Esophagus squamous epithelium (tissue), 4 donors: ENCODE measurements at regions not wholly inside any gene's neighbourhood (a gene's known extent, or its start where the extent isn't known, plus 50 kb on each side); places are given as distances from the start of the nearest gene placed in this dataset.

Experiments used
- POLR2A ChIP-seq, 4 donors: fragments of 450-650 bp; IDR thresholded peaks; one replicate each; pipeline ENCODE4 v1.6.1; 2017; ENCODE audit warnings: antibody characterized with exemption in 4 of 4, mild to moderate bottlenecking in 4 of 4, moderate library complexity in 3 of 4
- TF ChIP-seq, protein P1 (sequence below), 6 experiments: fragments of 450-650 bp in 4 of 6; fragments of 200-600 bp in 2 of 6; sonication (generic) in 2 of 6; IDR thresholded peaks; one replicate each; pipeline ENCODE4 v1.5.1; 2016 to 2019; ENCODE audit warnings: antibody characterized with exemption in 6 of 6, mild to moderate bottlenecking in 4 of 6, moderate library complexity in 4 of 6

DNA sequence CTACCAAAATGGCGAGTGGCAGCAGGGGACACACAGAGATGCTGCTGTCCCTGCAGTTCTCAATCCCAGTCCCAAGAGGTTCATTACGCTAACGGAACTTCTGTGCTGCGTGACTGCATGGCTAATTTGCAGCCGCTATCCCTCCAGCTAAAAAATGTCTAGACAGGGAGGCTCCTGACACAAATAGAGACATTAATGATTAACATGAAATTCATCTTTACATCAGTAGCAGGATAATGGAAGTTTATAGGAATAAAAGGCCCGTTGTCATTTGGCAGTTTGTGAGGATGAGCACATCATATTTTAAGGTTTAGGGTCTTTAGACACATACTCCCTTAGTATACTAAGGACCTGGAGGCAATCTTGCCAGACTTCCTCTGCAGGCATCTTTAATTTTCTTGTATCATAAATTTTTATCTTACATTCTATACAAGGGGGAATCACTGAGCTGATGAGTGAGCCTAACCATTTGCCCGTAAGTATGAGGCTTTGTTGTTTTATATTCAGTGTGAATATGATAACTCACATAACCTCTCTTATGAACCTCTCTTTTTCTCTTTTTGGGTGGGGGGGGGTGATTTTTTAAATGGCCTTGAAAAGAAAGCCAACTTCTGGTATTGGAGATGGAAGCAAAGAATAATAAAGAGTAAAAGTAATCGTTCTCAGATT is 99.8 kb upstream of the OR9G4 start:
- TF ChIP-seq POLR2A (IDR thresholded peaks at IDR 0.05) = no peak
- TF ChIP-seq, protein P1, sequence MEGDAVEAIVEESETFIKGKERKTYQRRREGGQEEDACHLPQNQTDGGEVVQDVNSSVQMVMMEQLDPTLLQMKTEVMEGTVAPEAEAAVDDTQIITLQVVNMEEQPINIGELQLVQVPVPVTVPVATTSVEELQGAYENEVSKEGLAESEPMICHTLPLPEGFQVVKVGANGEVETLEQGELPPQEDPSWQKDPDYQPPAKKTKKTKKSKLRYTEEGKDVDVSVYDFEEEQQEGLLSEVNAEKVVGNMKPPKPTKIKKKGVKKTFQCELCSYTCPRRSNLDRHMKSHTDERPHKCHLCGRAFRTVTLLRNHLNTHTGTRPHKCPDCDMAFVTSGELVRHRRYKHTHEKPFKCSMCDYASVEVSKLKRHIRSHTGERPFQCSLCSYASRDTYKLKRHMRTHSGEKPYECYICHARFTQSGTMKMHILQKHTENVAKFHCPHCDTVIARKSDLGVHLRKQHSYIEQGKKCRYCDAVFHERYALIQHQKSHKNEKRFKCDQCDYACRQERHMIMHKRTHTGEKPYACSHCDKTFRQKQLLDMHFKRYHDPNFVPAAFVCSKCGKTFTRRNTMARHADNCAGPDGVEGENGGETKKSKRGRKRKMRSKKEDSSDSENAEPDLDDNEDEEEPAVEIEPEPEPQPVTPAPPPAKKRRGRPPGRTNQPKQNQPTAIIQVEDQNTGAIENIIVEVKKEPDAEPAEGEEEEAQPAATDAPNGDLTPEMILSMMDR (IDR thresholded peaks at IDR 0.05) = no peak
